Transverse colon (tissue), 4 donors: ENCODE measurements at regions not wholly inside any gene's neighbourhood (a gene's known extent, or its start where the extent isn't known, plus 50 kb on each side); places are given as distances from the start of the nearest gene placed in this dataset.

Experiments
- DNase-seq: peaks from one replicate; pipeline ENCODE4 v3.0.0-alpha.2; 2019
- H3K27ac ChIP-seq, 4 donors: fragments of 200-600 bp; sonication (generic); 2 replicates each; pipeline ENCODE4 v1.5.1; 2016 to 2018; ENCODE audit warnings: inconsistent platforms in 4 of 4
- H3K27me3 ChIP-seq: fragments of 200-600 bp; sonication (generic); 2 replicates; pipeline ENCODE4 v1.5.1; 2017; ENCODE audit warnings: inconsistent platforms
- H3K36me3 ChIP-seq, 4 donors: fragments of 200-600 bp; sonication (generic); 2 replicates each; pipeline ENCODE4 v1.5.1; 2017 to 2019; ENCODE audit warnings: inconsistent platforms in 4 of 4
- H3K4me1 ChIP-seq, 4 donors: fragments of 200-600 bp; sonication (generic); 2 replicates each; pipeline ENCODE4 v1.5.1; 2017 to 2020; ENCODE audit warnings: inconsistent platforms in 4 of 4
- H3K4me3 ChIP-seq, 4 donors: fragments of 200-600 bp; sonication (generic); 1 replicate in 1 of 4; 2 replicates in 3 of 4; pipeline versions ENCODE4 v1.5.1 to v1.6.1; 2017 to 2019; ENCODE audit warnings: inconsistent platforms in 4 of 4
- H3K9me3 ChIP-seq, 2 donors: fragments of 200-600 bp; sonication (generic); 2 replicates each; pipeline ENCODE4 v1.5.1; 2017 to 2019; ENCODE audit warnings: inconsistent platforms in 2 of 2
- CTCF ChIP-seq, 5 experiments: fragments of 200-600 bp in 3 of 5; fragments of 450-650 bp in 2 of 5; sonication (generic) in 3 of 5; IDR thresholded peaks; 1 replicate in 2 of 5; 2 replicates in 3 of 5; pipeline ENCODE4 v1.5.1; 2016 to 2017; ENCODE audit warnings: antibody characterized with exemption in 5 of 5, inconsistent platforms in 3 of 5, mild to moderate bottlenecking in 2 of 5, moderate library complexity in 1 of 5
- EP300 ChIP-seq: sonication (generic); formaldehyde crosslinking; IDR thresholded peaks from one replicate; pipeline ENCODE4 v1.6.1; 2017; ENCODE audit warnings: antibody characterized with exemption, low read depth
- POLR2A ChIP-seq: fragments of 450-650 bp; IDR thresholded peaks from one replicate; pipeline ENCODE4 v1.6.1; 2016; ENCODE audit warnings: antibody characterized with exemption, mild to moderate bottlenecking, moderate library complexity
- POLR2AphosphoS5 ChIP-seq, 3 donors: sonication (generic); formaldehyde crosslinking; IDR thresholded peaks; one replicate each; pipeline ENCODE4 v1.6.1; 2016; ENCODE audit warnings: antibody characterized with exemption in 3 of 3
- WGBS, 2 donors: methylation state at CpG; one replicate each; pipeline ENCODE4 v1.1.5; 2018; ENCODE audit warnings: low coverage in 1 of 2; 5-methylcytosine and 5-hydroxymethylcytosine counted together
- in situ Hi-C, 4 donors: fragments of 200-750 bp; cut with MboI; loops; one replicate each; pipeline versions ENCODE4 v1.15.0 to v1.15.1; 2017; ENCODE audit warnings: low sequenced_read_pairs in 3 of 4, low pct_ligation_motif_present in 1 of 4, low pct_unique_long_range_greater_than_20kb in 1 of 4
- intact Hi-C: fragments of 100-400 bp; cut with DNase I; formaldehyde crosslinking; loops from one replicate; pipeline ENCODE4 v1.15.1; 2023; ENCODE audit warnings: low total_unique reads

GRCh38 chr10:27618906-27619305, 114.8 kb downstream of the RAB18 start:
- peaks cover 0 to 13% (median 2%) of the 10 kb centered on the region in 4 donors for H3K4me1 ChIP-seq
- DNase-seq: no peak
- TF ChIP-seq POLR2AphosphoS5 (IDR thresholded peaks at IDR 0.05) (peak in 1 of 3 donors; percentile 19), CTCF (IDR thresholded peaks at IDR 0.05) (no peak)
- intact Hi-C loops: no loop called here
- H3K27me3 ChIP-seq: peaks cover 4% of the 10 kb centered on the region
- peak overlapping the region in 3 of 4 donors; percentile 13 to 43 (median 14) for H3K27ac ChIP-seq
- no peak overlapping the region for H3K4me3 ChIP-seq
- no peaks in the 10 kb centered on the region for H3K36me3 ChIP-seq
- WGBS, 2 donors: 84 to 88% methylated on average over 4 to 10 of the region's 10 CpGs
- no peaks in the 10 kb centered on the region for H3K9me3 ChIP-seq
- in situ Hi-C loops: no loop called here

DNA sequence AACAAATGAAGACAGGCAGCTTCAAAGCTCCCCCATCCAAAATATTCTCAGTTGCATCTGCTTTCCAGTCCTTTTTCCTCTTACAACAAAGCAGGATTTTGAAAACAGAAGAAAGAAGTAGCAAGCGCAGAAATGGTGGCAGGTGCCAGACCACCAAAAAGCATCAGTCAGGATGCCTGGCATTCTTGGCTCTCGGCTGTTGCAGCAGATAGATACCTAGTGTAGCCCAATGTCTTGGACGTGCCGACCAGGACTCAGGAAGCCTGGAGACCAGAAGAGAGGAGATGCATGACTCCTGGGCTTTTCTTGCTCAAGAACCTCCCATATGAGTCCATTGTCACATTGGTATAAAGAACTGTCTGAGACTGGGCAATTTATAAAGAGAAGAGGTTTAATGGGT, 115.2 kb downstream of the RAB18 start:
- Histone ChIP-seq H3K4me1 (peaks cover 0 to 13% (median 2%) of the 10 kb centered on the region in 4 donors), H3K27ac (peak overlapping the region in 1 of 4 donors; percentile 14), H3K36me3 (no peaks in the 10 kb centered on the region), H3K27me3 (peaks cover 4% of the 10 kb centered on the region), H3K4me3 (no peak overlapping the region), H3K9me3 (no peaks in the 10 kb centered on the region)
- in situ Hi-C loops (no loop called here), intact Hi-C loops (no loop called here)
- TF ChIP-seq POLR2AphosphoS5 (IDR thresholded peaks at IDR 0.05) (no peak), CTCF (IDR thresholded peaks at IDR 0.05) (no peak), EP300 (no peak), POLR2A (no peak)
- WGBS, 2 donors: 87% methylated on average over 4 of the region's 4 CpGs; no CpG with 5 or more reads in 1 of the 2 donors
- no peak for DNase-seq

GRCh38 chr10:27620430-27621397, 116.6 kb downstream of the RAB18 start:
- peaks cover 0 to 13% (median 2%) of the 10 kb centered on the region in 4 donors for H3K4me1 ChIP-seq
- H3K4me3 ChIP-seq: no peak overlapping the region
- no peaks in the 10 kb centered on the region for H3K36me3 ChIP-seq
- TF ChIP-seq POLR2AphosphoS5 (IDR thresholded peaks at IDR 0.05) (peak in 1 of 3 donors; percentile 24), CTCF (IDR thresholded peaks at IDR 0.05) (no peak)
- H3K9me3 ChIP-seq: no peaks in the 10 kb centered on the region
- intact Hi-C loops: no loop called here
- in situ Hi-C loops: no loop called here
- WGBS, 2 donors: 34 to 52% methylated on average over 7 to 10 of the region's 10 CpGs
- no peak for DNase-seq
- H3K27me3 ChIP-seq: peaks cover 4% of the 10 kb centered on the region
- peak overlapping the region; percentile 22 to 58 (median 48) for H3K27ac ChIP-seq

DNA sequence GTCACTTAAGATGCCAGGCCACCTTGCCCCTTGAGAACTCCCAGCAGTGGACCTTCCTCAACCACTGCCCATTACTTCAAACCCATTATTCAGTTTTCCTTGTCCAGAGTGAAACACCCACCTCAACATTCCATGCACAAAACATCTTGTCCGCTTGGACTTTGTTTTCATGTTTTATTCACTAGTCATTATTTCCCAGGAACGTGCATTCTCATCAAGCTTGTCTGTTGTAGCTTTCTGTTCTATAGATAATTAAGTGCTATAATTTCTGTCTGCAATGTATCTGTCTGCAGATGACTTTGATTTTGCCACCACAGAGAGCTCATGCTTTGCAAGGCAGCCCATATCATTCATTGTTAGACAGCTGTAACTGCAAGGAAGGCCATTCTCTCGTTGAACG, 117.4 kb downstream of the RAB18 start:
- 52 to 76% methylated on average over 4 of the region's 4 CpGs for WGBS, 2 donors
- Histone ChIP-seq H3K9me3 (no peaks in the 10 kb centered on the region), H3K27ac (peak overlapping the region in 3 of 4 donors; percentile 48 to 58 (median 48)), H3K4me3 (no peak overlapping the region), H3K27me3 (peaks cover 4% of the 10 kb centered on the region), H3K4me1 (peaks cover 0 to 13% (median 2%) of the 10 kb centered on the region in 4 donors), H3K36me3 (no peaks in the 10 kb centered on the region)
- DNase-seq: no peak
- no peak for TF ChIP-seq EP300
- TF ChIP-seq POLR2A: no peak
- TF ChIP-seq CTCF (IDR thresholded peaks at IDR 0.05): no peak
- TF ChIP-seq POLR2AphosphoS5 (IDR thresholded peaks at IDR 0.05): no peak
- intact Hi-C loops (no loop called here), in situ Hi-C loops (no loop called here)
